ENCODE measurements at regions not wholly inside any gene's neighbourhood (a gene's known extent, or its start where the extent isn't known, plus 50 kb on each side); places are given as distances from the start of the nearest gene placed in this dataset.

- Mint-ChIP-seq H3K9me3 (no peaks in the 10 kb centered on the region), H3K4me1 (no peaks in the 10 kb centered on the region), H3K27me3 (ENCODE audit: low read depth in 2 of 2) (peaks cover 0 to 3% of the 10 kb centered on the region in 2 donors), H3K4me3 (no peak overlapping the region), H3K36me3 (no peaks in the 10 kb centered on the region), H3K27ac (no peak overlapping the region)
- ATAC-seq (no peak), DNase-seq (no peak)
- WGBS (ENCODE audit: insufficient coverage): 83% methylated on average over 1 of the region's 3 CpGs
- no peaks in the 10 kb centered on the region for H3K27me3 ChIP-seq (ENCODE audit: control insufficient read depth, insufficient read depth, low read length)
- intact Hi-C loops (cut with micrococcal nuclease): no loop called here
- H3K27ac ChIP-seq (ENCODE audit: low read length): no peak overlapping the region
- no peaks in the 10 kb centered on the region for H3K4me1 ChIP-seq (ENCODE audit: control insufficient read depth, insufficient read depth, low read length)
- no peaks in the 10 kb centered on the region for H3K9me3 ChIP-seq (ENCODE audit: control insufficient read depth, insufficient read depth, low read length)
- TF ChIP-seq, protein P1, sequence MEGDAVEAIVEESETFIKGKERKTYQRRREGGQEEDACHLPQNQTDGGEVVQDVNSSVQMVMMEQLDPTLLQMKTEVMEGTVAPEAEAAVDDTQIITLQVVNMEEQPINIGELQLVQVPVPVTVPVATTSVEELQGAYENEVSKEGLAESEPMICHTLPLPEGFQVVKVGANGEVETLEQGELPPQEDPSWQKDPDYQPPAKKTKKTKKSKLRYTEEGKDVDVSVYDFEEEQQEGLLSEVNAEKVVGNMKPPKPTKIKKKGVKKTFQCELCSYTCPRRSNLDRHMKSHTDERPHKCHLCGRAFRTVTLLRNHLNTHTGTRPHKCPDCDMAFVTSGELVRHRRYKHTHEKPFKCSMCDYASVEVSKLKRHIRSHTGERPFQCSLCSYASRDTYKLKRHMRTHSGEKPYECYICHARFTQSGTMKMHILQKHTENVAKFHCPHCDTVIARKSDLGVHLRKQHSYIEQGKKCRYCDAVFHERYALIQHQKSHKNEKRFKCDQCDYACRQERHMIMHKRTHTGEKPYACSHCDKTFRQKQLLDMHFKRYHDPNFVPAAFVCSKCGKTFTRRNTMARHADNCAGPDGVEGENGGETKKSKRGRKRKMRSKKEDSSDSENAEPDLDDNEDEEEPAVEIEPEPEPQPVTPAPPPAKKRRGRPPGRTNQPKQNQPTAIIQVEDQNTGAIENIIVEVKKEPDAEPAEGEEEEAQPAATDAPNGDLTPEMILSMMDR (IDR thresholded peaks at IDR 0.05): no peak
- H3K4me3 ChIP-seq (ENCODE audit: low read length): no peak overlapping the region
- no peaks in the 10 kb centered on the region for H3K36me3 ChIP-seq (ENCODE audit: control insufficient read depth, insufficient read depth, low read length)
Measured at GRCh38 chr3:167899093-167899492, 163.6 kb downstream of the SERPINI1 start.

DNA sequence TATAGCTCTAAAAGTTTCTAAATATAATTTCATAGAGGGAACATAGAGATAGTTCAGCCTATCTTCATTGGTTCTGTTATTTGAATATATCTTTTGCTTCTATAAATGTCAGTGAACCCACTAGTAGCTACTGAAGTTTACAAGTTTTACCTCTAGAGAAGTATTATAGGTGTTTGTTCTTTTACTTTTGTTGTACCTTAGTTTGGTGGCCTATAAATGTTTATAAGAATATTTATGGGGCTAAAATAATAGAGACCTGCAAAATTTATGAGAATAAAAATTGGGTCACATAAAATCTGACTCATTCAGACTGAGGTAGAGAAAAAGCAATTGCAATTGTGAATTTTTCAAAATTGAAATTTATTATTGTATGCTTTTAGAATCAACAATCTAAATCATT, 162.6 kb downstream of the SERPINI1 start:
- Histone ChIP-seq H3K4me1 (ENCODE audit: control insufficient read depth, insufficient read depth, low read length) (no peaks in the 10 kb centered on the region), H3K27me3 (ENCODE audit: control insufficient read depth, insufficient read depth, low read length) (no peaks in the 10 kb centered on the region), H3K36me3 (ENCODE audit: control insufficient read depth, insufficient read depth, low read length) (no peaks in the 10 kb centered on the region), H3K4me3 (ENCODE audit: low read length) (no peak overlapping the region), H3K9me3 (ENCODE audit: control insufficient read depth, insufficient read depth, low read length) (no peaks in the 10 kb centered on the region), H3K27ac (ENCODE audit: low read length) (no peak overlapping the region)
- Mint-ChIP-seq H3K36me3 (no peaks in the 10 kb centered on the region), H3K4me3 (no peak overlapping the region), H3K4me1 (no peaks in the 10 kb centered on the region), H3K9me3 (no peaks in the 10 kb centered on the region), H3K27me3 (ENCODE audit: low read depth in 2 of 2) (no peaks in the 10 kb centered on the region), H3K27ac (no peak overlapping the region)
- ATAC-seq: no peak
- DNase-seq: no peak
- TF ChIP-seq, protein P1 (IDR thresholded peaks at IDR 0.05): no peak
- intact Hi-C loops (cut with micrococcal nuclease): no loop called here

DNA sequence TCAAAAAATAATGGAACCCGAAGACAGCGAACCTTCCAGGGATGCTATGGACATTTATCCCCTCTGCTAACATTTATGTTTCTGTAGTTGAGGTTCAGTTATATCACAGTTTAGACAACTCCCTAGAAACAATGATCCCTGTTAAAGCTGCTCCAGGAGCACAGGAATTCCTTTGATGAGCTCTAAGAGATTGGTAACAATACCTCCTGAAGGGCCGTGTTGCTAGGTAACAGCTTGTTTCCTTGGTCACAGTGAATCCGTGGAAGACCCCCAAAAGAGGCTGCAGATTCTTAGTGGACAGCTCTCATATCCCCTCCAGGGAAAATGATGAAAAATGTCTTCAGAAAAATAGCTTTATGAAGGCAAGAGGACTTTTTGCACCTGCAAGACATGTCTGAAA, 160.2 kb downstream of the SERPINI1 start:
- Histone ChIP-seq H3K27me3 (ENCODE audit: control insufficient read depth, insufficient read depth, low read length) (no peaks in the 10 kb centered on the region), H3K27ac (ENCODE audit: low read length) (no peak overlapping the region), H3K36me3 (ENCODE audit: control insufficient read depth, insufficient read depth, low read length) (no peaks in the 10 kb centered on the region), H3K9me3 (ENCODE audit: control insufficient read depth, insufficient read depth, low read length) (no peaks in the 10 kb centered on the region), H3K4me1 (ENCODE audit: control insufficient read depth, insufficient read depth, low read length) (no peaks in the 10 kb centered on the region), H3K4me3 (ENCODE audit: low read length) (no peak overlapping the region)
- H3K27me3 Mint-ChIP-seq (ENCODE audit: low read depth in 2 of 2): peaks cover 0 to under 1% of the 10 kb centered on the region in 2 donors
- no peaks in the 10 kb centered on the region for H3K4me1 Mint-ChIP-seq
- H3K4me3 Mint-ChIP-seq: no peak overlapping the region
- no peak for ATAC-seq
- no peak overlapping the region for H3K27ac Mint-ChIP-seq
- H3K36me3 Mint-ChIP-seq: no peaks in the 10 kb centered on the region
- H3K9me3 Mint-ChIP-seq: no peaks in the 10 kb centered on the region
- no peak for DNase-seq
- TF ChIP-seq, protein P1 (IDR thresholded peaks at IDR 0.05): no peak
- intact Hi-C loops (cut with micrococcal nuclease): no loop called here
- 76% methylated on average over 2 of the region's 4 CpGs for WGBS (ENCODE audit: insufficient coverage)

DNA sequence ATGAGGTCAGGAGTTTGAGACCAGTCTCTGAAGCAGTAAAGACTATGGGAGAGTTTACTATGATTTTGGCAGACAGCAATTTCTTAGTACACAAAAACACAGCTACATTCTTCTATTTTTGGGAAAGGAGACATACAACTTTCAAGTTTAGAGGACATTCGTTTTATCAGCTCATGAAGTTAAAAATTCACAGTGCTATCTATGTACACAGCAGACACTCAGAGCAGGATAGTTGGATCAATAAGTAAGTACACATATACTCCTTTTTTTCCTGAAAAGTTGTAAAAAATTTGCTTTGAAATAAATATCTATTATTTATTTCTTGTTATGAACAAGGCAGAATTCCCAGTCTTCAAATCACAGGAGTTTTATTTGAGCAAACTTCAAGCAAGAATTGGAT, 159.7 kb downstream of the SERPINI1 start:
- Histone ChIP-seq H3K27ac (ENCODE audit: low read length) (no peak overlapping the region), H3K36me3 (ENCODE audit: control insufficient read depth, insufficient read depth, low read length) (no peaks in the 10 kb centered on the region), H3K4me3 (ENCODE audit: low read length) (no peak overlapping the region), H3K4me1 (ENCODE audit: control insufficient read depth, insufficient read depth, low read length) (no peaks in the 10 kb centered on the region), H3K27me3 (ENCODE audit: control insufficient read depth, insufficient read depth, low read length) (no peaks in the 10 kb centered on the region), H3K9me3 (ENCODE audit: control insufficient read depth, insufficient read depth, low read length) (no peaks in the 10 kb centered on the region)
- intact Hi-C loops (cut with micrococcal nuclease): no loop called here
- TF ChIP-seq, protein P1 (IDR thresholded peaks at IDR 0.05): no peak
- Mint-ChIP-seq H3K4me1 (no peaks in the 10 kb centered on the region), H3K9me3 (no peaks in the 10 kb centered on the region), H3K36me3 (no peaks in the 10 kb centered on the region), H3K4me3 (no peak overlapping the region), H3K27me3 (ENCODE audit: low read depth in 2 of 2) (peaks cover 0 to 3% of the 10 kb centered on the region in 2 donors), H3K27ac (no peak overlapping the region)
- WGBS (ENCODE audit: insufficient coverage): 100% methylated on average over 1 of the region's 1 CpG
- DNase-seq (no peak), ATAC-seq (no peak)
